ENCODE measurements at regions not wholly inside any gene's neighbourhood (a gene's known extent, or its start where the extent isn't known, plus 50 kb on each side); places are given as distances from the start of the nearest gene placed in this dataset.

DNA sequence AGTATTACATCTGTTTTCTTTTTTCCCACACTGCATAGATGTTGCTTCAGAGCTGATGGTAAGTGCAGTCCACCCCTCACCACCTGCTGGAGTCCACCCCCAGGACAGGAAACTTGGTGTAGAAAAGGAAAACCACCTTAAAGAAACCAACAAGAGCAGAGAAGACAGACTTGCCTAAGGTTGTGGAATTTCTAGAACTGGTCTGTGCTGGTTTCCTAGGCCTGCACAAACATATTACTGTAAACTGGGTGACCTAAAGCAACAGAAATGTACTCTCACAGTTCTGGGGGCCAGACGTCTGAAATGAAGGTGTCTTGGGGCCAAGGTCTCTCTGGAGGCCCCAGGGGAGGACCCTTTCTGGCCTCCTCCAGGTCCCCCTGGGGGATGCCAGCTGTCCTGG lies 293.4 kb upstream of the IRX1 start:
- intact Hi-C loops (cut with micrococcal nuclease), result no loop called here
- ChIA-PET POLR2A (no interaction called here), CTCF (no interaction called here)
- no peak overlapping the region for H3K27ac Mint-ChIP-seq
- no peak for DNase-seq
- H3K9me3 Mint-ChIP-seq, result peaks cover 6% of the 10 kb centered on the region
- H3K36me3 Mint-ChIP-seq (ENCODE audit: low read depth), result no peaks in the 10 kb centered on the region
- no peaks in the 10 kb centered on the region for H3K4me1 Mint-ChIP-seq
- TF ChIP-seq, protein P1, sequence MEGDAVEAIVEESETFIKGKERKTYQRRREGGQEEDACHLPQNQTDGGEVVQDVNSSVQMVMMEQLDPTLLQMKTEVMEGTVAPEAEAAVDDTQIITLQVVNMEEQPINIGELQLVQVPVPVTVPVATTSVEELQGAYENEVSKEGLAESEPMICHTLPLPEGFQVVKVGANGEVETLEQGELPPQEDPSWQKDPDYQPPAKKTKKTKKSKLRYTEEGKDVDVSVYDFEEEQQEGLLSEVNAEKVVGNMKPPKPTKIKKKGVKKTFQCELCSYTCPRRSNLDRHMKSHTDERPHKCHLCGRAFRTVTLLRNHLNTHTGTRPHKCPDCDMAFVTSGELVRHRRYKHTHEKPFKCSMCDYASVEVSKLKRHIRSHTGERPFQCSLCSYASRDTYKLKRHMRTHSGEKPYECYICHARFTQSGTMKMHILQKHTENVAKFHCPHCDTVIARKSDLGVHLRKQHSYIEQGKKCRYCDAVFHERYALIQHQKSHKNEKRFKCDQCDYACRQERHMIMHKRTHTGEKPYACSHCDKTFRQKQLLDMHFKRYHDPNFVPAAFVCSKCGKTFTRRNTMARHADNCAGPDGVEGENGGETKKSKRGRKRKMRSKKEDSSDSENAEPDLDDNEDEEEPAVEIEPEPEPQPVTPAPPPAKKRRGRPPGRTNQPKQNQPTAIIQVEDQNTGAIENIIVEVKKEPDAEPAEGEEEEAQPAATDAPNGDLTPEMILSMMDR (IDR thresholded peaks at IDR 0.05), result no peak
- H3K27me3 Mint-ChIP-seq, result no peaks in the 10 kb centered on the region
- no peak for ATAC-seq (ENCODE audit: low read depth)
- H3K4me3 Mint-ChIP-seq, result no peak overlapping the region

DNA sequence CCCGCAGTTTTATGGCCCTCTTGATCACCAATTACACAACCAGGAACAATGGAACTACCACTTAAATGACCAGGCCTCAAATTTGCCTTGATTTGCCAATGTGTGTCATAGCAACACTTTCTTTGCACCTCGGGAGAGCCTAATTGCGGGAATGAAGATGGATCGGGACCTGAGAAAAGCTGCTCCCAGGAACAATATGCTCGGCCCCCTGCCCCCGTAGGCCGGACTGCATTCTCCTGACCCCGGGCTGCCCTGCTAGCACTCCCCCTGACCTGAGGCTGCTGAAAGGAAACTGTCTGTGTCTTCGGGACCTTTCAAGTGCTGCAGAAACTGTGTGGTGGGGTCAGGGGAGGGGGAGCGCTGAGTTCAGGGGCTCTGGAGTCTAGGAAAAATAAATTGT lies 294.3 kb upstream of the IRX1 start:
- H3K9me3 Mint-ChIP-seq, result peaks cover 6% of the 10 kb centered on the region
- no peaks in the 10 kb centered on the region for H3K27me3 Mint-ChIP-seq
- H3K4me3 Mint-ChIP-seq, result no peak overlapping the region
- no peaks in the 10 kb centered on the region for H3K4me1 Mint-ChIP-seq
- ChIA-PET POLR2A (no interaction called here), CTCF (no interaction called here)
- no peaks in the 10 kb centered on the region for H3K36me3 Mint-ChIP-seq (ENCODE audit: low read depth)
- H3K27ac Mint-ChIP-seq, result no peak overlapping the region
- intact Hi-C loops (cut with micrococcal nuclease), result no loop called here
- DNase-seq, result no peak
- TF ChIP-seq, protein P1 (IDR thresholded peaks at IDR 0.05), result no peak
- no peak for ATAC-seq (ENCODE audit: low read depth)

DNA sequence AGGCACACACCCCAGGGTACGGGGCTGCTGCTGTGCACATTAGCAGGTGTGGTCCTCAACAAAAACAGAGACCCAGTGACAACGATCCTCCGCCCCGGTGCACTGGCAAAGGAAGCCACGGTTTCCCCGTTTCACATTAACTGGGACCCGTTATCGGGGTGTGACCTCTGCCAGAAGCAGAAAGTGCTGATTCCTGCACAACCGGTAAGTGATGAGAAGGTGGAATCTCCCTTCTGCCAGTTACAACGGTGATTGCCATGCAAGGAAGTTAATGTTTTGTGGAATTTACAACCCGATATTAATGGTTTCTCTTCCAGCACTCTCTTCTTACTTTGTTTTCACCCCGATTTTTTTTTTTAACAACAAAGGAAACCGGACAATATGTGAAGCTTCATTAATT lies 294.9 kb upstream of the IRX1 start:
- ChIA-PET POLR2A (no interaction called here), CTCF (no interaction called here)
- Mint-ChIP-seq H3K27ac (no peak overlapping the region), H3K36me3 (ENCODE audit: low read depth) (no peaks in the 10 kb centered on the region), H3K27me3 (no peaks in the 10 kb centered on the region), H3K4me1 (no peaks in the 10 kb centered on the region), H3K9me3 (peaks cover 6% of the 10 kb centered on the region), H3K4me3 (no peak overlapping the region)
- ATAC-seq (ENCODE audit: low read depth) (no peak), DNase-seq (no peak)
- intact Hi-C loops (cut with micrococcal nuclease), result no loop called here
- TF ChIP-seq, protein P1 (IDR thresholded peaks at IDR 0.05), result no peak

DNA sequence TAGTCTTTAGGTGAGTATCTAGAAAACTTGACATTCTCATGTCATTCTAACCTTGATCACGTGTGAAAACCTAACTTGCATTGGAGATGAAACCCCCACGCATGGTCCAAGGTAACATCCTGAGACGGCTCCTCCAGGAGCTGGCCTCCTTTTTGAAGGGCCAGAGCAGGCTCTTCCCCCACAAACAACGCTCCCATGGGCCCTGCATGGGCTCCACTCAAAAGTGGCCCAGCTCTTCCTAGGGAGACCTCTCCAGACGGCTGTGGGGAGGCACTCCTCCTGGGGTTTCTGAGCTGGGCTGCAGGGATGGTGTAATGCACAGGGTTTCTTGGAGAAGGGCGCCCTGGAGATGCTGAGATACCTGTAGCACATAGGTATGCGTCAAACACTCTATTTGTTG lies 296.2 kb upstream of the IRX1 start:
- intact Hi-C loops (cut with micrococcal nuclease), result no loop called here
- ATAC-seq (ENCODE audit: low read depth) (no peak), DNase-seq (no peak)
- Mint-ChIP-seq H3K27me3 (no peaks in the 10 kb centered on the region), H3K4me3 (no peak overlapping the region), H3K4me1 (no peaks in the 10 kb centered on the region), H3K9me3 (peaks cover 3% of the 10 kb centered on the region), H3K27ac (no peak overlapping the region), H3K36me3 (ENCODE audit: low read depth) (no peaks in the 10 kb centered on the region)
- CTCF ChIA-PET, result no interaction called here
- POLR2A ChIA-PET, result no interaction called here
- TF ChIP-seq, protein P1 (IDR thresholded peaks at IDR 0.05), result no peak

DNA sequence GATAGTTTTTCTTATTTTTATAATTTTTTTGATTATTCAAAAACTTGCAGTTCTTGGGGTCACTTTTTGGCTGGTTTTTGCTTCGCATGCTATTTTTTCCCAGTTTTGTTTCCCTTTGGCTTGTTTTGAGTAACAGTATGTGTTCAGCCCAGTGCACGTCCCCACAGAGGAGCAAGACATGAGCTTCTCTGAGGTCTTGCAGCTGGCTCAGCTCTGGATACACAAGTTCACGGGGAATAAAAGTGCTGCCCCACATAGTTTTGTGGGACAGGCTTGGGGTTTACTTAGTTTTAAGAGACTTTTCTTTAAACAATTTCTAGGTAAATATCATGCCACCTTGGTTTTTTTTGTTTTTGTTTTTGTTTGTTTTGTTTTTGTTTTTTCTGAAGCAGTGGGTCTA lies 297.8 kb upstream of the IRX1 start:
- CTCF ChIA-PET, result no interaction called here
- DNase-seq (no peak), ATAC-seq (ENCODE audit: low read depth) (no peak)
- Mint-ChIP-seq H3K4me3 (no peak overlapping the region), H3K4me1 (no peaks in the 10 kb centered on the region), H3K27ac (no peak overlapping the region), H3K27me3 (no peaks in the 10 kb centered on the region), H3K36me3 (ENCODE audit: low read depth) (no peaks in the 10 kb centered on the region), H3K9me3 (peaks cover 3% of the 10 kb centered on the region)
- TF ChIP-seq, protein P1 (IDR thresholded peaks at IDR 0.05), result no peak
- POLR2A ChIA-PET, result no interaction called here
- intact Hi-C loops (cut with micrococcal nuclease), result no loop called here

Data from activated B cell treated with CpG ODN at 0.5 μM for 24 hours (primary cell).